Uterus (tissue), 3 donors: ENCODE measurements at regions not wholly inside any gene's neighbourhood (a gene's known extent, or its start where the extent isn't known, plus 50 kb on each side); places are given as distances from the start of the nearest gene placed in this dataset.

Experiments used
- DNase-seq, 2 donors: peaks; one replicate each; pipeline ENCODE4 v3.0.0-alpha.2; 2019 to 2020
- H3K27ac ChIP-seq, 2 donors: fragments of 200-600 bp; sonication (generic); 1 replicate in 1 of 2; 2 replicates in 1 of 2; pipeline ENCODE4 v1.5.1; 2016 to 2018
- H3K27me3 ChIP-seq, 2 donors: fragments of 200-600 bp; sonication (generic); one replicate each; pipeline ENCODE4 v1.5.1; 2018 to 2019; ENCODE audit warnings: control low read depth in 1 of 2
- H3K36me3 ChIP-seq, 2 donors: fragments of 200-600 bp; sonication (generic); one replicate each; pipeline ENCODE4 v1.5.1; 2019; ENCODE audit warnings: control low read depth in 1 of 2
- H3K4me1 ChIP-seq, 2 donors: fragments of 200-600 bp; sonication (generic); one replicate each; pipeline ENCODE4 v1.5.1; 2018 to 2019; ENCODE audit warnings: control low read depth in 1 of 2
- H3K4me3 ChIP-seq, 2 donors: fragments of 200-600 bp; sonication (generic); 1 replicate in 1 of 2; 2 replicates in 1 of 2; pipeline ENCODE4 v1.5.1; 2018 to 2019; ENCODE audit warnings: mild to moderate bottlenecking in 1 of 2
- H3K9me3 ChIP-seq, 2 donors: fragments of 200-600 bp; sonication (generic); one replicate each; pipeline ENCODE4 v1.5.1; 2019; ENCODE audit warnings: control low read depth in 1 of 2
- POLR2A ChIP-seq, 2 donors: fragments of 450-650 bp; IDR thresholded peaks; one replicate each; pipeline ENCODE4 v1.6.1; 2016; ENCODE audit warnings: antibody characterized with exemption in 2 of 2, mild to moderate bottlenecking in 1 of 2, moderate library complexity in 1 of 2
- intact Hi-C: fragments of 100-400 bp; cut with DNase I; formaldehyde crosslinking; loops from one replicate; pipeline ENCODE4 v1.15.1; 2023; ENCODE audit warnings: low total_unique reads
- TF ChIP-seq, protein P1 (sequence below), 4 experiments: fragments of 200-600 bp in 2 of 4; fragments of 450-650 bp in 2 of 4; sonication (generic) in 2 of 4; IDR thresholded peaks; one replicate each; pipeline ENCODE4 v1.5.1; 2016 to 2019; ENCODE audit warnings: antibody characterized with exemption in 4 of 4, mild to moderate bottlenecking in 2 of 4, moderate library complexity in 1 of 4
- donor health status: DM: yes; HTN: yes; CAD: no.

DNA sequence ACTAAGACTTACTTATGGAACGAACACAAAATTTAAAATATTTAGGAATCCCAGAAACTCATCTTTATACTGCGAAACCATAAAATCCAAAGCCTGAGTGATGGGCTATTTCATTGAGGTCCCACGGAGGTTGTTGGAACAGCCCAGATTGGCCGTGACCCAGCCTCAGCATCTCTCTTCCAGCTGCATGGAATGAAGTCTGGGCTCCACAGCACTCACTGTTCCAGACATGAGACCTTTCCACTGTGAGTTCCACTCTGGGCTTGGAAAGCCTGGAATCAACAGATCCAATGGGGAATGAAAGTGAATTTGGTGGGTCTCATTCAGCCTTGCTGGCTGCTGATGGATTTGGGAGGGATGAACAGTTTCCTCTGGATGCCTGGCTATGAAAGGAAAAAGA is 184.9 kb downstream of the EMX2 start:
- TF ChIP-seq, protein P1, sequence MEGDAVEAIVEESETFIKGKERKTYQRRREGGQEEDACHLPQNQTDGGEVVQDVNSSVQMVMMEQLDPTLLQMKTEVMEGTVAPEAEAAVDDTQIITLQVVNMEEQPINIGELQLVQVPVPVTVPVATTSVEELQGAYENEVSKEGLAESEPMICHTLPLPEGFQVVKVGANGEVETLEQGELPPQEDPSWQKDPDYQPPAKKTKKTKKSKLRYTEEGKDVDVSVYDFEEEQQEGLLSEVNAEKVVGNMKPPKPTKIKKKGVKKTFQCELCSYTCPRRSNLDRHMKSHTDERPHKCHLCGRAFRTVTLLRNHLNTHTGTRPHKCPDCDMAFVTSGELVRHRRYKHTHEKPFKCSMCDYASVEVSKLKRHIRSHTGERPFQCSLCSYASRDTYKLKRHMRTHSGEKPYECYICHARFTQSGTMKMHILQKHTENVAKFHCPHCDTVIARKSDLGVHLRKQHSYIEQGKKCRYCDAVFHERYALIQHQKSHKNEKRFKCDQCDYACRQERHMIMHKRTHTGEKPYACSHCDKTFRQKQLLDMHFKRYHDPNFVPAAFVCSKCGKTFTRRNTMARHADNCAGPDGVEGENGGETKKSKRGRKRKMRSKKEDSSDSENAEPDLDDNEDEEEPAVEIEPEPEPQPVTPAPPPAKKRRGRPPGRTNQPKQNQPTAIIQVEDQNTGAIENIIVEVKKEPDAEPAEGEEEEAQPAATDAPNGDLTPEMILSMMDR (IDR thresholded peaks at IDR 0.05), result no peak
- no peak for TF ChIP-seq POLR2A (IDR thresholded peaks at IDR 0.05)
- H3K27me3 ChIP-seq, result no peaks in the 10 kb centered on the region

DNA sequence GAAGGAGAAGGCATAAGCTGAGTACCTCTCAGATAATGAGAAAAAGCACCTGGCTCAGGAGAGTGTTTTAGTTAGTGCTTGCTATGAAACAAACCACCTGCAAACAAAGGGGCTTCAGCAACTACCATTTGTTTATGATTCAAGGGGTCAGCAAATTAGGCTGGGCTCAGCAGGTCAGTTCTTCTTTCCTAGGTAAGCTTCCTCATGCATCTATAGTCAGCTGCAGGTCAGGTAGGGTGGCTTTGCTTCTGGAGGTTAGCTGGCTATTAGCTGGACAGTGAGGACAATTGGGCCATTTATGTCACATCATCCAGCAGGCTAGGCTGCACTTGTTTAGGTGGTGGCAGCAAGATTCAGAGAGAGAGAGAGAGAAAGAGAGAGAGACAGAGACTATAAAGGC is 185.5 kb downstream of the EMX2 start:
- H3K4me3 ChIP-seq, result no peak overlapping the region
- H3K4me1 ChIP-seq, result no peaks in the 10 kb centered on the region
- intact Hi-C loops, result no loop called here
- no peak for DNase-seq
- H3K27ac ChIP-seq, result no peak overlapping the region
- no peaks in the 10 kb centered on the region for H3K27me3 ChIP-seq
- no peaks in the 10 kb centered on the region for H3K9me3 ChIP-seq
- H3K36me3 ChIP-seq, result no peaks in the 10 kb centered on the region
- TF ChIP-seq POLR2A (IDR thresholded peaks at IDR 0.05), result no peak
- TF ChIP-seq, protein P1 (IDR thresholded peaks at IDR 0.05), result no peak

More for the DNA sequence above, 184.9 kb downstream of the EMX2 start:
- no peak overlapping the region for H3K4me3 ChIP-seq
- intact Hi-C loops, result no loop called here
- H3K9me3 ChIP-seq, result no peaks in the 10 kb centered on the region
- no peaks in the 10 kb centered on the region for H3K36me3 ChIP-seq
- no peaks in the 10 kb centered on the region for H3K4me1 ChIP-seq
- DNase-seq, result no peak
- no peak overlapping the region for H3K27ac ChIP-seq

DNA sequence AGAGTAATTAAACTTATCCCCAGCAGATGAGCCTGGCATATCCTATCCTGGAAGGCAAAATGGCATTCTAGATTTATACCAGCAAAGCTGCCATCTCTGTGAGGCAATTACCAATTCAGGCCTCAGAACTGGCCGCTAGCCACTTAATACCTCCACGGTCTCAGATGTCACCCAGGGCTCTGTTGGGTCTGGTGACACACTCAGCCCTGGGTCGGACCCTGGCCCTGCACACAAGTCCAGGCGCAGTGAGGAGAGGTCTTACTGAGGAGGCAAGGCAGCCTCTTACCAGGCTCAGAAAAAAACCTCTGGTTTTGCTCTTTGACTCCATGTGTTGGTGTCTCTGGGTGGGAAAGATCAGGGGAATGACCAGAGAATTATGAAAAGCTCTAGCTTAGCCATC is 186.6 kb downstream of the EMX2 start:
- no peaks in the 10 kb centered on the region for H3K4me1 ChIP-seq
- no peak for TF ChIP-seq POLR2A (IDR thresholded peaks at IDR 0.05)
- TF ChIP-seq, protein P1 (IDR thresholded peaks at IDR 0.05), result no peak
- H3K4me3 ChIP-seq, result no peak overlapping the region
- no peaks in the 10 kb centered on the region for H3K9me3 ChIP-seq
- intact Hi-C loops, result no loop called here
- no peak for DNase-seq
- no peaks in the 10 kb centered on the region for H3K36me3 ChIP-seq
- H3K27ac ChIP-seq, result no peak overlapping the region
- H3K27me3 ChIP-seq, result no peaks in the 10 kb centered on the region

DNA sequence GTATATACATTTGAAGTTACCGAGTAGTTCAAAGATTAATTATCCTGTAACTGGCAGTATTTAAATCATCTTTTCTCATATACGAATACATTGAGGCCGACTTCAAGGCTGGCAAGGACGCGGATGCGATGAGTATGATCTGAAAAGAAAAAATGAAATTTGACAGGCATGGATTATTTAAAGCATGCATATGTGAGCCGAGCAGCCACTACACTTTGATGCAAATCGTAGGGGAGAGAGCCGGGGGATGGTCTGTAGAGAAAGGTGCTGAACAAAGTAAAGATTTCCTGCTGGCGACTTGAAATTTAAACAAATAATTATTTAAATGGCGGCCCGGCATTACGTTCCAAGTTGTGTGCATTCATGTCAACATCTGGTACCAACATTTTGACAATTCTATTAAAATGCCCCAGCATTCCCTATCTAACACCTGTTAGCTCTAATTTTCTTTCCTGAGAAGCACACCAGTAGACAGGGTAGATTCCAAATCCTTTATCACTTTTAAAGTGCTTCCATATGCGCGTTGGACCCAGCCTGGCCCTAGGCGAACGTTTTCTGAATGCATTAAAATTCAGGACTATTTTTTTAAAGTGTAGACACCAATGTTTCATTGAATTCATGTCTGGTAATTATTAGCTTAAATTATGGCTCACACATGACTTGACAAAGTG is 188.7 kb downstream of the EMX2 start:
- Histone ChIP-seq H3K27me3 (no peaks in the 10 kb centered on the region), H3K36me3 (no peaks in the 10 kb centered on the region), H3K4me3 (no peak overlapping the region), H3K27ac (no peak overlapping the region), H3K4me1 (no peaks in the 10 kb centered on the region), H3K9me3 (no peaks in the 10 kb centered on the region)
- TF ChIP-seq POLR2A (IDR thresholded peaks at IDR 0.05), result no peak
- TF ChIP-seq, protein P1 (IDR thresholded peaks at IDR 0.05), result no peak
- DNase-seq, result no peak
- intact Hi-C loops, result no loop called here

DNA sequence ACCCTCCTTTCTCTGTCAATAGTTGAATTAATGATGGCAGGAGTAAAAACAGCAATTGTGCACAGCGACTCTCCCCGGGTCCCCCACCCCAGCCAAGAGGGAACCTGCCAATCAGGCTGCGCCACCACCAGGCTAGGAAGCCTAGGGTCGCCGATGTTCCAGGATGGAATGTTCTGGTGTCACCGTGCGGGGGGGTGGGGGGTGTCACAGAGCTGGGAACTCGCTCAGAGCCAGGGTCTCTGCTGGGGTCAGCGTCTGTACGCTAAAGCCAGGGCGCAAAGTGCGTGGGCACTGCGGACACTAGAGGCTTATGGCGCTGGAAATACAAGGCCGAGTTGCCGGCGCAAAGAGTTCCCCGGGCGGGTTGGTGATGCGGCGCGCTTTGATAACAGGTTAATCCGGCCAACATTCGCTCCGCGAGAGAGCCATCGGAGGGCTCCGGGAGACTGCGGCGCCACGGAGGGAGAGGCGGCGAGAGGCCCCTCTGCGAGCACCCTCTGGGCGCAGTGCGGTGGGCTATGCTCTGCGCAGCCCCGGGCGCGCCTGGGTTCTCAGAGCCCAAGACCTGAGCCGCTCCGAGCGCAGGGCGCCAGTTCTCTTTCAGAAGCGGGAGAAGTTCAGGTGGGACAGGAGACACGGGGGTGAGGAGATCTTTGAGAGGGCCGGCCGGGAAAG is 192.3 kb downstream of the EMX2 start:
- TF ChIP-seq, protein P1 (IDR thresholded peaks at IDR 0.05), result no peak
- no peak for TF ChIP-seq POLR2A (IDR thresholded peaks at IDR 0.05)
- Histone ChIP-seq H3K4me3 (no peak overlapping the region), H3K27ac (no peak overlapping the region), H3K36me3 (no peaks in the 10 kb centered on the region), H3K9me3 (no peaks in the 10 kb centered on the region), H3K4me1 (no peaks in the 10 kb centered on the region), H3K27me3 (no peaks in the 10 kb centered on the region)
- DNase-seq, result no peak
- intact Hi-C loops, result no loop called here
